GM23338 (cell line): ENCODE measurements at regions not wholly inside any gene's neighbourhood (a gene's known extent, or its start where the extent isn't known, plus 50 kb on each side); places are given as distances from the start of the nearest gene placed in this dataset.

Source experiments
- ATAC-seq: fragments of 200-7000 bp; cut with Tn5 transposase; 3 replicates; pipeline ENCODE4 v1.9.1; 2020
- DNase-seq: peaks from one replicate; pipeline ENCODE4 v3.0.0-alpha.2; 2015; ENCODE audit warnings: low spot score
- H2AFZ ChIP-seq: fragments of 200-600 bp; sonication (generic); 2 replicates; pipeline ENCODE4 v1.8.0; 2016; ENCODE audit warnings: antibody characterized with exemption, mild to moderate bottlenecking, moderate library complexity
- H3F3A ChIP-seq: fragments of 200-600 bp; sonication (generic); replicated peaks from 2 replicates; pipeline ENCODE4 v1.8.0; 2017; ENCODE audit warnings: antibody characterized with exemption, mixed run types, low read depth
- H3K27ac ChIP-seq: fragments of 200-600 bp; sonication (generic); 2 replicates; pipeline ENCODE4 v1.6.1; 2016; ENCODE audit warnings: low read depth
- H3K27me3 ChIP-seq: fragments of 200-600 bp; sonication (generic); 2 replicates; pipeline ENCODE4 v1.8.0; 2016; ENCODE audit warnings: mild to moderate bottlenecking, mixed run types, moderate library complexity; ENCODE audit not compliant: insufficient read depth
- H3K36me3 ChIP-seq: fragments of 200-600 bp; sonication (generic); 2 replicates; pipeline ENCODE4 v1.8.0; 2016; ENCODE audit warnings: mild to moderate bottlenecking; ENCODE audit not compliant: insufficient read depth
- H3K4me1 ChIP-seq: fragments of 200-600 bp; sonication (generic); 2 replicates; pipeline ENCODE4 v1.8.0; 2016; ENCODE audit warnings: mild to moderate bottlenecking, moderate library complexity; ENCODE audit not compliant: insufficient read depth
- H3K4me2 ChIP-seq: fragments of 200-600 bp; sonication (generic); 2 replicates; pipeline ENCODE4 v1.7.1; 2017; ENCODE audit warnings: mixed run types
- H3K4me3 ChIP-seq: fragments of 200-600 bp; sonication (generic); 2 replicates; pipeline ENCODE4 v1.6.1; 2016; ENCODE audit warnings: mixed run types
- H3K79me2 ChIP-seq: fragments of 200-600 bp; sonication (generic); replicated peaks from 2 replicates; pipeline ENCODE4 v1.8.0; 2017; ENCODE audit warnings: mild to moderate bottlenecking; ENCODE audit not compliant: insufficient read depth
- H3K9me2 ChIP-seq: fragments of 200-600 bp; sonication (generic); 2 replicates; pipeline ENCODE4 v1.8.0; 2017; ENCODE audit not compliant: insufficient read depth
- H4K20me1 ChIP-seq: fragments of 200-600 bp; sonication (generic); replicated peaks from 2 replicates; pipeline ENCODE4 v1.8.0; 2017; ENCODE audit warnings: mild to moderate bottlenecking; ENCODE audit not compliant: insufficient read depth
- H3K27ac Mint-ChIP-seq: 2 replicates; pipeline ENCODE4 v1.8.0; 2020; ENCODE audit warnings: inconsistent platforms, mild to moderate bottlenecking, moderate library complexity, mixed read lengths
- H3K27me3 Mint-ChIP-seq: 3 replicates; pipeline ENCODE4 v1.8.0; 2022; ENCODE audit warnings: low read depth, mild to moderate bottlenecking, moderate library complexity, mixed read lengths, inconsistent platforms; ENCODE audit not compliant: insufficient read depth, poor library complexity
- H3K36me3 Mint-ChIP-seq: 3 replicates; pipeline ENCODE4 v1.8.0; 2021; ENCODE audit warnings: low read depth, mild to moderate bottlenecking, inconsistent platforms, moderate library complexity, mixed read lengths
- H3K4me1 Mint-ChIP-seq: 3 replicates; pipeline ENCODE4 v1.8.0; 2020; ENCODE audit warnings: mild to moderate bottlenecking, inconsistent platforms, mixed read lengths
- H3K4me3 Mint-ChIP-seq: 3 replicates; pipeline ENCODE4 v1.8.0; 2021; ENCODE audit warnings: moderate library complexity, mild to moderate bottlenecking, inconsistent platforms, mixed read lengths
- H3K9me3 Mint-ChIP-seq: 3 replicates; pipeline ENCODE4 v1.8.0; 2020; ENCODE audit warnings: moderate library complexity, mild to moderate bottlenecking, inconsistent platforms, mixed read lengths
- CREB1 ChIP-seq: fragments of 250-450 bp; sonication (Bioruptor Pico); IDR thresholded peaks from 2 replicates; pipeline ENCODE4 v1.5.0; 2020; ENCODE audit warnings: low read depth, mild to moderate bottlenecking, moderate library complexity
- CTCF ChIP-seq, 2 experiments: fragments of 200-600 bp in 1 of 2; sonication (generic) in 1 of 2; conservative IDR thresholded peaks; 2 replicates each; pipeline versions ENCODE4 v1.5.1 to v1.6.1; 2016 to 2017; ENCODE audit warnings: antibody characterized with exemption in 2 of 2, low read depth in 2 of 2, mild to moderate bottlenecking in 2 of 2, moderate library complexity in 1 of 2
- ETS1 ChIP-seq: IDR thresholded peaks from 2 replicates; pipeline ENCODE4 v1.6.1; 2016; ENCODE audit warnings: antibody characterized with exemption
- EZH2 ChIP-seq: fragments of 200-600 bp; sonication (generic); IDR thresholded peaks from one replicate; pipeline ENCODE4 v1.8.0; 2017; ENCODE audit warnings: antibody characterized with exemption, mild to moderate bottlenecking, low read depth; ENCODE audit not compliant: unreplicated experiment
- EZH2phosphoT487 ChIP-seq: fragments of 200-600 bp; sonication (generic); IDR thresholded peaks from one replicate; pipeline ENCODE4 v1.8.1; 2018; ENCODE audit warnings: antibody characterized with exemption; ENCODE audit not compliant: unreplicated experiment
- JUNB ChIP-seq: IDR thresholded peaks from one replicate; pipeline ENCODE4 v1.6.1; 2016; ENCODE audit warnings: antibody characterized with exemption; ENCODE audit not compliant: unreplicated experiment
- NANOG ChIP-seq: IDR thresholded peaks from 2 replicates; pipeline ENCODE4 v1.6.1; 2016; ENCODE audit warnings: antibody characterized with exemption, borderline replicate concordance
- POLR2AphosphoS5 ChIP-seq: IDR thresholded peaks from 2 replicates; pipeline ENCODE4 v1.6.1; 2016; ENCODE audit warnings: antibody characterized with exemption, low read depth
- REST ChIP-seq: IDR thresholded peaks from one replicate; pipeline ENCODE4 v1.6.1; 2018; ENCODE audit warnings: antibody characterized with exemption; ENCODE audit not compliant: unreplicated experiment
- STAT1 ChIP-seq: IDR thresholded peaks from one replicate; pipeline ENCODE4 v1.6.1; 2016; ENCODE audit warnings: antibody characterized with exemption; ENCODE audit not compliant: unreplicated experiment
- ZNF114 ChIP-seq: fragments of 250-450 bp; sonication (Bioruptor Pico); IDR thresholded peaks from 2 replicates; pipeline ENCODE4 v1.5.0; 2020; ENCODE audit warnings: mild to moderate bottlenecking, moderate library complexity
- ZNF331 ChIP-seq: fragments of 250-450 bp; sonication (Bioruptor Pico); IDR thresholded peaks from 2 replicates; pipeline ENCODE4 v1.5.0; 2020; ENCODE audit warnings: low read depth, mild to moderate bottlenecking, moderate library complexity
- ZNF462 ChIP-seq: fragments of 250-450 bp; sonication (Bioruptor Pico); IDR thresholded peaks from 2 replicates; pipeline ENCODE4 v1.5.0; 2020; ENCODE audit warnings: mild to moderate bottlenecking, moderate library complexity

GRCh38 chr2:81097361-81097760 is 792.8 kb upstream of the LRRTM1 start (continued):
- TF ChIP-seq ZNF114 (CRISPR knock-in tag) = no peak
- TF ChIP-seq JUNB = no peak
- no peak for TF ChIP-seq CREB1 (CRISPR knock-in tag)
- no peak for TF ChIP-seq NANOG
- TF ChIP-seq POLR2AphosphoS5 = no peak
- no peak for TF ChIP-seq ZNF331 (CRISPR knock-in tag)
- no peak for TF ChIP-seq EZH2phosphoT487
- no peak for TF ChIP-seq STAT1
- TF ChIP-seq EZH2 = no peak
- no peak for TF ChIP-seq REST

GRCh38 chr2:81093031-81093430 is 788.5 kb upstream of the LRRTM1 start:
- H3K36me3 ChIP-seq = no peaks in the 10 kb centered on the region
- H3K27ac ChIP-seq = no peak overlapping the region
- no peak overlapping the region for H3K4me3 Mint-ChIP-seq
- H3K27ac Mint-ChIP-seq = no peak overlapping the region
- H3K79me2 ChIP-seq = no peaks in the 10 kb centered on the region
- no peaks in the 10 kb centered on the region for H4K20me1 ChIP-seq
- ATAC-seq = no peak
- H3K4me1 ChIP-seq = peaks cover 9% of the 10 kb centered on the region; the same call in 1 of the 2 replicates
- no peaks in the 10 kb centered on the region for H3K27me3 Mint-ChIP-seq
- peaks cover 6% of the 10 kb centered on the region for H3K4me1 Mint-ChIP-seq
- H3K9me3 Mint-ChIP-seq = no peaks in the 10 kb centered on the region
- H2AFZ ChIP-seq = peak overlapping the region; percentile 3; the same call in 1 of the 2 replicates
- no peaks in the 10 kb centered on the region for H3F3A ChIP-seq
- H3K9me2 ChIP-seq = no peaks in the 10 kb centered on the region; the same call in 1 of the 2 replicates
- DNase-seq = no peak
- H3K4me3 ChIP-seq = no peak overlapping the region
- H3K4me2 ChIP-seq = no peak overlapping the region
- H3K27me3 ChIP-seq = no peaks in the 10 kb centered on the region
- no peaks in the 10 kb centered on the region for H3K36me3 Mint-ChIP-seq
- TF ChIP-seq ZNF114 (CRISPR knock-in tag) = no peak
- no peak for TF ChIP-seq CREB1 (CRISPR knock-in tag)
- no peak for TF ChIP-seq STAT1
- no peak for TF ChIP-seq CTCF (conservative IDR thresholded peaks at IDR 0.05; ENCODE audit: low read depth in 2 of 2)
- no peak for TF ChIP-seq EZH2phosphoT487
- no peak for TF ChIP-seq ETS1
- TF ChIP-seq POLR2AphosphoS5 = no peak
- no peak for TF ChIP-seq ZNF462 (CRISPR knock-in tag)
- no peak for TF ChIP-seq ZNF331 (CRISPR knock-in tag)
